ENCODE measurements at regions not wholly inside any gene's neighbourhood (a gene's known extent, or its start where the extent isn't known, plus 50 kb on each side); places are given as distances from the start of the nearest gene placed in this dataset.
A peak's percentile ranks its signal among the peaks of the same experiment; 100 is the strongest.
"Not testable (repeated sequence)": the region's sequence is repeated elsewhere in the genome, so short reads cannot be mapped to it uniquely, and the experiment has no call there.

- no peak for DNase-seq
Measured at GRCh38 chr7:149682038-149682437, 91.3 kb downstream of the ZNF467 start.

- DNase-seq, result no peak
Measured at GRCh38 chr7:149681274-149681673, 92.1 kb downstream of the ZNF467 start.

- DNase-seq, result no peak
Measured at GRCh38 chr7:149680331-149681025, 92.9 kb downstream of the ZNF467 start.

- not testable (repeated sequence) for DNase-seq
Measured at GRCh38 chr7:149674728-149675385, 98.5 kb downstream of the ZNF467 start.

GRCh38 chr7:149673006-149673405 lies 100.4 kb downstream of the ZNF467 start:
- DNase-seq, result no peak

- peak in 8 of 14 donors; percentile 1 to 85 (median 12) for DNase-seq
Measured at GRCh38 chr7:149670288-149670687, 103.1 kb downstream of the ZNF467 start.

GRCh38 chr7:149669121-149669818 lies 104.1 kb downstream of the ZNF467 start:
- DNase-seq, result no peak

- DNase-seq, result no peak
Measured at GRCh38 chr7:149666360-149666945, 106.9 kb downstream of the ZNF467 start.

GRCh38 chr7:149665618-149666017 lies 107.8 kb downstream of the ZNF467 start:
- DNase-seq, result not testable (repeated sequence)

GRCh38 chr7:149664666-149665065 lies 108.7 kb downstream of the ZNF467 start:
- no peak for DNase-seq

- peak in 2 of 14 donors; percentile 11 to 28 for DNase-seq
Measured at GRCh38 chr7:149664176-149664575, 109.2 kb downstream of the ZNF467 start.

- DNase-seq, result peak in 11 of 14 donors; percentile 6 to 67 (median 29)
Measured at GRCh38 chr7:149662591-149663095, 110.7 kb downstream of the ZNF467 start.

- DNase-seq, result no peak
Measured at GRCh38 chr7:149655784-149656183, 117.6 kb downstream of the ZNF467 start.

GRCh38 chr7:149654588-149654987 lies 118.8 kb downstream of the ZNF467 start:
- no peak for DNase-seq

- DNase-seq, result not testable (repeated sequence)
Measured at GRCh38 chr7:149650190-149650589, 123.2 kb downstream of the ZNF467 start.

- no peak for DNase-seq
Measured at GRCh38 chr7:149644754-149645153, 128.6 kb downstream of the ZNF467 start.

GRCh38 chr7:149642589-149642988 lies 130.8 kb downstream of the ZNF467 start:
- peak in 1 of 14 donors; percentile 16 for DNase-seq

GRCh38 chr7:149638566-149639320 lies 134.6 kb downstream of the ZNF467 start:
- no peak for DNase-seq

GRCh38 chr7:149637911-149638565 lies 135.3 kb downstream of the ZNF467 start:
- no peak for DNase-seq

GRCh38 chr7:149635561-149636329 lies 137.6 kb downstream of the ZNF467 start:
- DNase-seq, result no peak
